ENCODE measurements at regions not wholly inside any gene's neighbourhood (a gene's known extent, or its start where the extent isn't known, plus 50 kb on each side); places are given as distances from the start of the nearest gene placed in this dataset.

DNA sequence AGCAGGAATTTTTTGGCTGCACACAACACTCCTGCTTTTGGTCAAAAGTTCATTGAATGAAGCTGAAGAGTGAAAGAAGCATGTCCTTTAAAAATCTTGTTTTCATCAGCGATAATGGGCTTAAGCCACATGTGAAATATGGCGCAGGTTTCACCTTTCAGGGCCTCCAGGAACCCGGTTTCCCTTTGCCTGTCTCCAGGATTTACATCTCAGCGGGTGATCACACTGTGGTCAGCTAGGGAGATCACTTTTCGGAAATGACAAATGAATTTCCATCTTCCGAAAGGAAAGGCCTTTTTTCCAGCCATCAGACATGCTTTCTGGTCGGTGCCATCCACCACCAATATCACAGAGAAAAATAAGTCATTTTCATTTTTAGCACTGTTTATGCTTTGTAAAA is 727.1 kb upstream of the TBX3 start:
- H3K9me3 ChIP-seq: no peaks in the 10 kb centered on the region
- 84 to 87% methylated on average over 6 to 7 of the region's 7 CpGs for WGBS, 2 donors (ENCODE audit: low coverage in 1 of 2)
- intact Hi-C loops (cut with DNase I; ENCODE audit: low total_unique reads): no loop called here
- H3K4me3 ChIP-seq: no peak overlapping the region
- DNase-seq: no peak
- TF ChIP-seq POLR2AphosphoS5 (IDR thresholded peaks at IDR 0.05) (no peak), POLR2A (IDR thresholded peaks at IDR 0.05) (no peak), EP300 (IDR thresholded peaks at IDR 0.05; ENCODE audit: low read depth) (no peak)
- TF ChIP-seq, protein P1, sequence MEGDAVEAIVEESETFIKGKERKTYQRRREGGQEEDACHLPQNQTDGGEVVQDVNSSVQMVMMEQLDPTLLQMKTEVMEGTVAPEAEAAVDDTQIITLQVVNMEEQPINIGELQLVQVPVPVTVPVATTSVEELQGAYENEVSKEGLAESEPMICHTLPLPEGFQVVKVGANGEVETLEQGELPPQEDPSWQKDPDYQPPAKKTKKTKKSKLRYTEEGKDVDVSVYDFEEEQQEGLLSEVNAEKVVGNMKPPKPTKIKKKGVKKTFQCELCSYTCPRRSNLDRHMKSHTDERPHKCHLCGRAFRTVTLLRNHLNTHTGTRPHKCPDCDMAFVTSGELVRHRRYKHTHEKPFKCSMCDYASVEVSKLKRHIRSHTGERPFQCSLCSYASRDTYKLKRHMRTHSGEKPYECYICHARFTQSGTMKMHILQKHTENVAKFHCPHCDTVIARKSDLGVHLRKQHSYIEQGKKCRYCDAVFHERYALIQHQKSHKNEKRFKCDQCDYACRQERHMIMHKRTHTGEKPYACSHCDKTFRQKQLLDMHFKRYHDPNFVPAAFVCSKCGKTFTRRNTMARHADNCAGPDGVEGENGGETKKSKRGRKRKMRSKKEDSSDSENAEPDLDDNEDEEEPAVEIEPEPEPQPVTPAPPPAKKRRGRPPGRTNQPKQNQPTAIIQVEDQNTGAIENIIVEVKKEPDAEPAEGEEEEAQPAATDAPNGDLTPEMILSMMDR (IDR thresholded peaks at IDR 0.05): no peak
- in situ Hi-C loops (cut with MboI; ENCODE audit: low pct_ligation_motif_present in 1 of 4, low pct_unique_long_range_greater_than_20kb in 1 of 4, low sequenced_read_pairs in 3 of 4): no loop called here
- no peaks in the 10 kb centered on the region for H3K36me3 ChIP-seq
- no peak overlapping the region for H3K27ac ChIP-seq
- H3K4me1 ChIP-seq: no peaks in the 10 kb centered on the region
- H3K27me3 ChIP-seq: no peaks in the 10 kb centered on the region

DNA sequence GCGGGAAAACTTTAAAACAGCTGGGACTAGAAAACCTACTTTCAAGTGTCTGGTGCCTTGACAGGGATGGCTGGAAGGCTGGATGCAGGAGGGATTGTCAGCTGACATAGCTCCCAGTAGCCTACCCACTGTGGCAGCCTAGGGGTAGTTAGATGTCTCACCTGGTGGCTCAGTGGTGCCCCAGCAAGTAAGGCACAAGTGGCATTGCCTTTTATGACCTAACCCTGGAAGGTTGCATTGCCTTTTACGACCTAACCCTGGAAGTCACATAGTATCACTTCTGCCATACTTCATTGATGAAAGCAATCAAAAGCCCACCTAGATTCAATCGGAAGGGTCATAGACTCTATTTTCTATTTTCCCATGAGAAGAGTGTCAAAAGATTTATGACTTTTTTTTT is 724.7 kb upstream of the TBX3 start:
- intact Hi-C loops (cut with DNase I; ENCODE audit: low total_unique reads): no loop called here
- WGBS, 2 donors (ENCODE audit: low coverage in 1 of 2): 90 to 100% methylated on average over 3 of the region's 3 CpGs
- TF ChIP-seq EP300 (IDR thresholded peaks at IDR 0.05; ENCODE audit: low read depth) (no peak), POLR2A (IDR thresholded peaks at IDR 0.05) (no peak), POLR2AphosphoS5 (IDR thresholded peaks at IDR 0.05) (no peak)
- TF ChIP-seq, protein P1 (IDR thresholded peaks at IDR 0.05): no peak

DNA sequence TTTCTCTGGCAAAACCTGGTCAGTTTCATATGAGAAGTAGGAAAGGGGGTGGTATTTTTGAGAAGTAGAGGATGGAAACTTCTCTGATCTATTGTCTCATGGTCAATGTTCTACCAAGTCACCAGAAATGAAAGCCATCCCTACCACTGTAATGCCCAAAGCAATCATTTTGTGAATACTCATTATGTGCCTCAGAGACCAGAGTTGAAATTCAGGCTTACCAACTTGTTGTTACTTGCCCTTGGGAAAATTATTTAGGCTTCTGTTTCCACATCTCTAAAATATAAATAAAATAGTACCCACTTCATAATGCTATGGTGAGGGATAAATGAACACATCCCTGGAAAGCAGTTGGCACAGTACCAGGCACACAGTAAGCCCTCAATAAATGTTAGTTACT is 723.7 kb upstream of the TBX3 start:
- Histone ChIP-seq H3K27me3 (no peaks in the 10 kb centered on the region), H3K9me3 (no peaks in the 10 kb centered on the region), H3K4me1 (no peaks in the 10 kb centered on the region), H3K36me3 (no peaks in the 10 kb centered on the region), H3K27ac (no peak overlapping the region), H3K4me3 (no peak overlapping the region)
- in situ Hi-C loops (cut with MboI; ENCODE audit: low pct_ligation_motif_present in 1 of 4, low pct_unique_long_range_greater_than_20kb in 1 of 4, low sequenced_read_pairs in 3 of 4) (no loop called here), intact Hi-C loops (cut with DNase I; ENCODE audit: low total_unique reads) (no loop called here)
- no peak for DNase-seq
- TF ChIP-seq POLR2A (IDR thresholded peaks at IDR 0.05) (no peak), POLR2AphosphoS5 (IDR thresholded peaks at IDR 0.05) (no peak), EP300 (IDR thresholded peaks at IDR 0.05; ENCODE audit: low read depth) (no peak)
- TF ChIP-seq, protein P1 (IDR thresholded peaks at IDR 0.05): no peak

More for the DNA sequence above, 724.7 kb upstream of the TBX3 start:
- in situ Hi-C loops (cut with MboI; ENCODE audit: low pct_ligation_motif_present in 1 of 4, low pct_unique_long_range_greater_than_20kb in 1 of 4, low sequenced_read_pairs in 3 of 4): no loop called here
- no peak for DNase-seq
- Histone ChIP-seq H3K4me1 (no peaks in the 10 kb centered on the region), H3K36me3 (no peaks in the 10 kb centered on the region), H3K4me3 (no peak overlapping the region), H3K27ac (no peak overlapping the region), H3K27me3 (no peaks in the 10 kb centered on the region), H3K9me3 (no peaks in the 10 kb centered on the region)

DNA sequence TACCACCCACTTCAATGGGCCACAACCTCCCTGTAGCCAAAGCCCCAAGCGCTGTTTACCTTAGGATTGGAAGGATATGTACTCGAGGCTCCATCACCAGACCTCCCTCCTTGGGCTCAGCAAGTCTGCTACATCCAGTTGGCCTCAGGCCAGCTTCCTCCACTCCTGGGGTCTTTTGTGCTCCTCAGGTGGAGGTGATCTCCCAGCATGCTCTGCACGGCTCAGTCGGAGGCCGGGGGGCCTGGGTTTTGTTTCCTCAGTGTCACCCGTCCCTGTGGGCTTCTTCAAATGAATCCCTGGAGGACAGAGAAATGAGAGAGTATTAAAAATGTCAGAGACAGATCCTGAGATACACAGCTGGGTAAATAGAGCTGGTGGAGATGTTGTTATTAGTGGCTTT is 723.1 kb upstream of the TBX3 start:
- Histone ChIP-seq H3K9me3 (no peaks in the 10 kb centered on the region), H3K36me3 (no peaks in the 10 kb centered on the region), H3K27ac (no peak overlapping the region), H3K27me3 (no peaks in the 10 kb centered on the region), H3K4me3 (no peak overlapping the region), H3K4me1 (no peaks in the 10 kb centered on the region)
- TF ChIP-seq EP300 (IDR thresholded peaks at IDR 0.05; ENCODE audit: low read depth) (no peak), POLR2A (IDR thresholded peaks at IDR 0.05) (no peak), POLR2AphosphoS5 (IDR thresholded peaks at IDR 0.05) (no peak)
- TF ChIP-seq, protein P1 (IDR thresholded peaks at IDR 0.05): no peak
- intact Hi-C loops (cut with DNase I; ENCODE audit: low total_unique reads) (no loop called here), in situ Hi-C loops (cut with MboI; ENCODE audit: low pct_ligation_motif_present in 1 of 4, low pct_unique_long_range_greater_than_20kb in 1 of 4, low sequenced_read_pairs in 3 of 4) (no loop called here)
- 60 to 75% methylated on average over 2 to 6 of the region's 6 CpGs for WGBS, 2 donors (ENCODE audit: low coverage in 1 of 2)
- no peak for DNase-seq
